Breast epithelium (tissue), 4 donors: ENCODE measurements at regions not wholly inside any gene's neighbourhood (a gene's known extent, or its start where the extent isn't known, plus 50 kb on each side); places are given as distances from the start of the nearest gene placed in this dataset.

Experiments used
- DNase-seq, 2 donors: peaks; one replicate each; pipeline ENCODE4 v3.0.0-alpha.2; 2019; ENCODE audit warnings: low spot score in 2 of 2
- H3K27ac ChIP-seq, 2 donors: fragments of 200-600 bp; sonication (generic) in 1 of 2; one replicate each; pipeline ENCODE4 v1.5.1; 2016 to 2019; ENCODE audit warnings: mild to moderate bottlenecking in 1 of 2
- H3K27me3 ChIP-seq, 2 donors: fragments of 200-600 bp; sonication (generic) in 1 of 2; one replicate each; pipeline versions ENCODE4 v1.5.1 to v1.6.0; 2017 to 2019; ENCODE audit warnings: control low read depth in 1 of 2, mild to moderate bottlenecking in 1 of 2
- H3K36me3 ChIP-seq: fragments of 200-600 bp; one replicate; pipeline ENCODE4 v1.5.1; 2019
- H3K4me1 ChIP-seq, 2 donors: fragments of 200-600 bp; sonication (generic); one replicate each; pipeline ENCODE4 v1.5.1; 2016 to 2019; ENCODE audit warnings: control low read depth in 1 of 2
- H3K4me3 ChIP-seq, 3 donors: fragments of 200-600 bp; sonication (generic); 1 replicate in 2 of 3; 2 replicates in 1 of 3; pipeline ENCODE4 v1.5.1; 2016 to 2019; ENCODE audit warnings: mild to moderate bottlenecking in 3 of 3, moderate library complexity in 2 of 3
- H3K9me3 ChIP-seq, 2 donors: fragments of 200-600 bp; sonication (generic) in 1 of 2; one replicate each; pipeline ENCODE4 v1.5.1; 2016 to 2019; ENCODE audit warnings: control low read depth in 1 of 2
- CTCF ChIP-seq, 3 donors: fragments of 450-650 bp; IDR thresholded peaks; one replicate each; pipeline ENCODE4 v1.5.1; 2016 to 2017; ENCODE audit warnings: antibody characterized with exemption in 3 of 3, mild to moderate bottlenecking in 3 of 3, moderate library complexity in 3 of 3
- POLR2A ChIP-seq: fragments of 450-650 bp; IDR thresholded peaks from one replicate; pipeline ENCODE4 v1.6.1; 2016; ENCODE audit warnings: antibody characterized with exemption, mild to moderate bottlenecking, moderate library complexity
- POLR2AphosphoS5 ChIP-seq, 3 donors: sonication (generic); formaldehyde crosslinking; IDR thresholded peaks; one replicate each; pipeline ENCODE4 v1.6.1; 2017; ENCODE audit warnings: antibody characterized with exemption in 3 of 3
- intact Hi-C: fragments of 100-400 bp; cut with DNase I; formaldehyde crosslinking; loops from one replicate; pipeline ENCODE4 v1.15.1; 2023; ENCODE audit warnings: low total_unique reads

GRCh38 chr14:101112351-101113107 is 209.0 kb upstream of the RTL1 start:
- Histone ChIP-seq H3K9me3 (peaks cover 0 to 2% of the 10 kb centered on the region in 2 donors), H3K4me1 (no peaks in the 10 kb centered on the region), H3K36me3 (no peaks in the 10 kb centered on the region), H3K27me3 (no peaks in the 10 kb centered on the region), H3K27ac (no peak overlapping the region), H3K4me3 (no peak overlapping the region)
- intact Hi-C loops, result no loop called here
- no peak for DNase-seq
- TF ChIP-seq POLR2AphosphoS5 (IDR thresholded peaks at IDR 0.05) (no peak), CTCF (IDR thresholded peaks at IDR 0.05) (no peak), POLR2A (no peak)

- Histone ChIP-seq H3K4me3 (no peak overlapping the region), H3K27ac (no peak overlapping the region), H3K36me3 (no peaks in the 10 kb centered on the region), H3K27me3 (no peaks in the 10 kb centered on the region), H3K9me3 (no peaks in the 10 kb centered on the region), H3K4me1 (no peaks in the 10 kb centered on the region)
- intact Hi-C loops, result no loop called here
- peak in 1 of 2 donors; percentile 4 for DNase-seq
- TF ChIP-seq POLR2AphosphoS5 (IDR thresholded peaks at IDR 0.05) (no peak), CTCF (IDR thresholded peaks at IDR 0.05) (no peak), POLR2A (no peak)
Observed at GRCh38 chr14:101113108-101113612, 209.6 kb upstream of the RTL1 start.

DNA sequence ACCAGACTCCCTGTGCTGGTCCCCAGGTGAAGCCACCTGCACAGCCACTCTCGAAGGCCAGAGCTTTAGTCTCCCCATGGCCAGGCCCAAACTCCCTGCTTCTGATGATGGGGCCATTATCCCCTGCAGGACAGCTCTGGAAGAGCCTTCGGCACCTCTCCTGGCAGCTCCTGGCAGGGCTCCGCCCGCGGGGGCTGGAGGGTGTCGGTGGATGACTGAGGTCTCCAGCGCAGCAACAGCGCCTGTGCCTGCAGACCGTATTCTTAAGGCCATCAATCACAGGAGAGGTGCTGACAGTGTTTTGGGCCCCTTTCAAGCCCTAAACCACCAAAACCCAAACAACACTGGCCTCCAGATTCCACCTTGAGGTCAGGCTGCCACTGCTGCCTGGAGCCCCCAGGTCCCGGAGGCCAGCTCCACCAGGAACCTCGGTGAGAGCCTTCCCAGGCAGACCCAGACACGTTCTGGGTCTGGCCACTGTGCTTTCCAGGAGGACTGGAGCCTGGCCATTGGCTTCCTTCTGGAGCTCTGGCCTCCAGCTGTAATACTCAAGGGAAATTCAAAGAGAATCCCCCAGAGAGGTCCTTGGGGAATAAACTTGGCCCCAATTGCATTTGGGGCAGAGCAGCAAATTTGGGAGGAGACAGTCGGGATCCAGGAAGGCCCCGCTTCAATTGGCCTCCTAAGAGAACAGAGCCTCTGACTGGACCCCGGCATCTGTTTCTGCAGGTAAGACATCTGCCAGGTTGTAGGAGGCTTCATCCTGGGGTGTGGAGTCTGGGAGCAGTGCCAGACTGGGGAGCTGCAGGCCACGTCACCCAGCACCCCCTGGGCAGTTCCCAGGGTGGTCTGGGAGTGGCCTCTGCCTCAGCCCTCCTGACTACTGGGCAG is 210.6 kb upstream of the RTL1 start:
- H3K4me1 ChIP-seq, result no peaks in the 10 kb centered on the region
- intact Hi-C loops, result no loop called here
- no peaks in the 10 kb centered on the region for H3K36me3 ChIP-seq
- no peak overlapping the region for H3K4me3 ChIP-seq
- no peaks in the 10 kb centered on the region for H3K9me3 ChIP-seq
- TF ChIP-seq POLR2A (no peak), CTCF (IDR thresholded peaks at IDR 0.05) (no peak)
- no peaks in the 10 kb centered on the region for H3K27me3 ChIP-seq
- DNase-seq, result peak in 1 of 2 donors; percentile 11
- H3K27ac ChIP-seq, result no peak overlapping the region

- Histone ChIP-seq H3K36me3 (no peaks in the 10 kb centered on the region), H3K4me1 (no peaks in the 10 kb centered on the region), H3K4me3 (no peak overlapping the region), H3K27ac (no peak overlapping the region), H3K27me3 (no peaks in the 10 kb centered on the region), H3K9me3 (no peaks in the 10 kb centered on the region)
- intact Hi-C loops, result no loop called here
- DNase-seq, result peak in 1 of 2 donors; percentile 2
- TF ChIP-seq CTCF (IDR thresholded peaks at IDR 0.05) (no peak), POLR2AphosphoS5 (IDR thresholded peaks at IDR 0.05) (no peak), POLR2A (no peak)
Observed at GRCh38 chr14:101114726-101115515, 211.4 kb upstream of the RTL1 start.
